CD4-positive, alpha-beta T cell treated with Interleukin-15 for 1 hour (primary cell): ENCODE measurements at regions not wholly inside any gene's neighbourhood (a gene's known extent, or its start where the extent isn't known, plus 50 kb on each side); places are given as distances from the start of the nearest gene placed in this dataset.

Experiments
- DNase-seq: peaks from one replicate; pipeline ENCODE4 v3.0.0-alpha.2; 2020

GRCh38 chr20:11001764-11002540 lies 328.2 kb upstream of the JAG1 start:
- no peak for DNase-seq

DNA sequence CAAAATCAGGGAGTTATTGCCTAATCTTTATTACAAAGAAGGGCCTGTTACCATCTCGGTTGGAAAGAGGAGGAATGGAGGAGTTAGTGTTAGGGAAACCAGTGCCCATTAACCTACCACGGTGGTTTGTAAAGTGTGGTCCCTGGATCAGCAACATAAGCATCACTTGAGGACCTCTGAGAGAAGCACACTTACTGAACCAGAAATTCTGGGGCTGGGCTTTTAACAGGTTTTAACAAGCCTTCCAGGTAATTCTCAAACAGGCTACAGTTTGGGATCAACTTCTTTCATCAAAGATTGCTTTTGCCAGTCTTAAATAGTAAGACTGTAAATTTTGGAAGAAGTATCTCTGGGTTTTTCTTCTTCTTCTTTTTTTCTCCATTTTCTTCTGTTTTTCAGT lies 329.5 kb upstream of the JAG1 start:
- no peak for DNase-seq

DNA sequence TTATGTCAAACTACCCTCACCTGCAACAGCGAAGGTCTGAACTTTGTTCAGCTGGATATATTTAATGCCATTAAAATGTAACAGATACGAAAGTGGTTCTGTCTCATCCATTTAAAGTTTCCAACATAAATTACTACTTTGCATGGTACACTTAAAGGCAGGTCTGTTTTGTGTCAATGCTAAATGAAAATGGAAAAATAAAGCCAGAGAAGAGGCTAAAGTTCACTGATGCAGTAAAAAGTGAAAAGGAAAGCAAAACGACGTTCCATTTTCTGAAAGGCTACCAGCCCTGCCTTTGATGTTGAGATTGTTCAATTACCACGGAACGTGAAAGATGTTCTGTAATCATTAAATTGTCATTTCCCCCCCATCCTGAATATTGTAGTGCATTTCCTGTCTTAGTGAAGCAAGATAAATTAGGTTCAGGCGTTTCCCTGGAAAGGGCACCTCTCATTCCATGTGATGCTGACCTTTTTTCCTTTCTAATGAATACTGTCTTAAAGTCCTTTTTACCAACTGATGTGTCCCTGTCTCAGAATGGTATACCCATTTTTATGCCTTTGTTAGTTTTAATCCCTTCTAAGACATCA lies 334.7 kb upstream of the JAG1 start:
- no peak for DNase-seq

- no peak for DNase-seq
Measured at GRCh38 chr20:11011653-11012052, 337.9 kb upstream of the JAG1 start.

DNA sequence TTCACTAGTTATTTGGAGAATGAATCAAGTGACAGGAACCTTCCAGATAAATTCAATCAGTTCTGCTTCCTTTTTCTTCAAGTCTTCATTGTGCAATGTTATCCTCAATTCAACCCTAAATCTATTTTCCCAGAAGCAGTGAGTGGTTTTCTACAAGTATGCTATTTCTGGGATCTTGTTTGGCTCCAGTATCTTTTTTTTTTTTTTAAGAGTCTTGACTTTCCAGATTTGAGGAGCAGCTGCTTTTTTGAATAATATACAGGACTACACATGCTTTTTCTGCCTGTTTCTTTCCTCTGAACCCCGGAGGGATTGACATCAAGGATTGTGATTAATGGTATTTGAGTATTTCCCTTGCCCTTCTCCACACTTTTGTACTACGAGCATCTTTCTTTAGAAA lies 339.2 kb upstream of the JAG1 start:
- no peak for DNase-seq

- no peak for DNase-seq
Measured at GRCh38 chr20:11013801-11014200, 340.0 kb upstream of the JAG1 start.

- DNase-seq: no peak
Measured at GRCh38 chr20:11015440-11015839, 341.6 kb upstream of the JAG1 start.

GRCh38 chr20:11017446-11017845 lies 343.6 kb upstream of the JAG1 start:
- no peak for DNase-seq

- no peak for DNase-seq
Measured at GRCh38 chr20:11018668-11019170, 344.9 kb upstream of the JAG1 start.

DNA sequence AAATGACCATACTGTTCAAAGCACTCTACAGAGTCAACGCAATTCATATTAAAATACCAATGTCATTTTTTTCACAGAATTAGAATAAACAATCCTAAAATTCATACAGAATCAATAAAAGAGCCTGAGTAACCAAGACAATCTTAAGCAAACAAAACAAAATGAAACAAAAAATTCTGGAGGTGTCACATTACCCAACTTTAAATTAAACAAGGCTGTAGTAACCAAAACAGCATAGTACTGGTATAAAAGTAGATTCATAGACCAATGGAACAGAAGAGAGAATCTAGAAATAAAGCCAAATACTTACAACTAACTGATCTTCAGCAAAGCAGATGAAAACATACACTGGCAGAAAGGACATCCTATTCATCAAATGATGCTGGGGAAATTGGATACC lies 346.9 kb upstream of the JAG1 start:
- no peak for DNase-seq

DNA sequence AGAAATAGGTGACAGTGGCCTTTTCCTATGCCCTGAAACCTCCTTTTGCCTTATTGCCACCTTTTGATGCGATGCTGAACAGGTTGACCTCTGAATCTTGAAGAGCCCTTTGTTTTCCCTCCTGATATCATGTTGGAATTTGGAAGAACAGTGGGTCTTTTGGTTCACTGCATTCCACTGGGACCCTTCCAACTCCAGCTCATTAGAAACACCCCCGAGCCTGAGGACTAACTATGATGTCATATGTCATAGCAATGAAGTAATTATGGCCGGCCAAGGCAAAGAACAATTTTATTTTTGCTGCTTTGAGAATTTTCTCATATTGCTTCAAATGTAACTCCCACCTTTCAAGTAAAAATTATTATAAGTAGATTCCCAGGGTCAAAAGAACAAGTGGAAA lies 353.4 kb upstream of the JAG1 start:
- DNase-seq: no peak

DNA sequence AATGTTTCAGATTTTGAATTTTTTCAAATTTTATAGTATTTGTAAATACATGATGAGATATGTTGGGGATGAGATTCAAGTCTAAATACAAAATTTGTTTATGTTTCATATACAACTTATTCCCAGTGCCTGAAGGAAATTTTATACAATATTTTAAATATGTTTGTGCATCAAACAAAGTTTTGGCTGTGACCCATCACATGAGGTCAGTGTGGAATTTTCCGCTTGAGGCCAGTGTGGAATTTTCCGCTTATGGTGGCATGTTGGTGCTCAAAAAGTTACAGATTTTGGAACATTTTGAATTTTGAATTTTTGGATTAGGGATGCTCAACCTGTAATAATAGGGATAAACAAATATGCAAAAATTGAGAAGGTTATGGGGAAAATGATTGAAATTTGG lies 356.6 kb upstream of the JAG1 start:
- no peak for DNase-seq

DNA sequence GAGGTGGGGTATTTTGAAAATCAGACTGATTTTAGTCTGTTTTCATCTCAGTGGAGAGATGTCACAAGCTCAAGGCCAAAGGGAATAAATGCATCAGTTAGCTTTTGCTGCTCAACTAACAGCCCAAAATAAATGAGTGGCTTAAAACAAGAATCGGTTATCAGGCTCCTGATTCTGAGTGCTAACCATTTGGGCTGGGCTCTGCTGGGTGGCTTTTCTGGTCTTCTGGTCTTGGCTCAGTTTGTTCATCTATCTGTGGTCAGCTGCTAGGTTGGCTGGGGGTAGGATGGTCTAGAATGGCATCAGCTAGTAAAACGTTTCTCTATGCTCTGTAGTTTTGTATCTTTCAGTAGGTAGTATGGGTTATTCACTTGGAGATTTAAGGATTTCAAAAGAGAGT lies 357.5 kb upstream of the JAG1 start:
- no peak for DNase-seq

DNA sequence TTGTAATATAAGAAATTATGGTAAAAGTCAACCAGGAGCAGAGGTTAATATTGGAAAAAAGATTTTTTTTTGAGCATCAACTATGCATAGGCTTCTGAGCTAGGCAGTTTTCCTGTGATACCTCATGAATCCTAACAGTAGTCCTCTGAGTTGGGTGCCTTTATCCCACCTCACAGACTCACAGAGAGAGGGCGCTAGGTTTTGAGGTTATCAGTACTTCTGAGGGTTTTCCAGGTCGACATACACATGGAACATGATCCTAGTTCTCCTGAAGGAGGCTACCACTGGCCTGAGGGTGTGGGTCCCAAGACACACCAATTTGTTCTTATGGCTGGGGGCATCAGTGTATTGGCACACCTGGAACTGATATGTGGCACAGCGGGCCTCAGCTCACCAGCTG lies 358.8 kb upstream of the JAG1 start:
- no peak for DNase-seq

- DNase-seq: no peak
Measured at GRCh38 chr20:11034025-11034424, 360.2 kb upstream of the JAG1 start.

DNA sequence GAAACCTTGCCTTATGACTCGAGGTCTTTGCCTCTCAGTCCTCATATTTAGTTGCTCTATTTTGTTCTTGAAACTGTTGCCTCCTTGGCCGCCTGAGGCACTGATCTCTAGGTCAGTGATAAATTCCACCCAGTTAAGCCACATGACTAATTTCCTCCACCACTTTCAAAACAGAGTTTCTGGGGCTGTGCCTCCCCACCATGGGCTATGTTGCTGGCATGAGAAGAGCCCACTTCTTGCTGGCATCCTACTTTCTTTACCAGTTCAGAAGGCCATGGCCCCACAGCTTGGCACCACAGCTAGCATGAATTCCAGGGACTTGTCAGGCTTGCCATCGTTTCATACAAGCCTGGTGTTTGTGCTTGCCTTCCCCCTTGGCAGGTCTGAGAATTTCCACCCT lies 361.4 kb upstream of the JAG1 start:
- no peak for DNase-seq

- DNase-seq: no peak
Measured at GRCh38 chr20:11041396-11041795, 367.6 kb upstream of the JAG1 start.

GRCh38 chr20:11043001-11043400 lies 369.2 kb upstream of the JAG1 start:
- DNase-seq: no peak

DNA sequence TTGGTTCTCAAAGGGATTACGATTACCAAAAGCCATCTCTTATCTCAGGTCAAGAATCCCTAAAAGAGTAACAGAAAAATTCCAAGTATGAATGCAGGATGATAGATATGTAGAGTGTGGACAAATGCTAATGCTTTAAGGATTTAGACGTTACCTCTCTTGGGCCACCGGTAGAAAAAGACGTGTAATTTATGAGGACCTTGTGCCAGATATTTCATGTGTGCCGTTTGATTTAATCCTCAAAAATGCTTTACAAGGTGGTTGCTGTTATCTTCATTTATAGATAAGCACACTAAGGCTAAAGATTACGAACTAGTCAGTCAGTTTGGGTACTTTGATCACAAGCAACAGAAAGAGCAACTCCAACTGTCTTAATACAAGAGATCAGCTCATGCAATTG lies 370.8 kb upstream of the JAG1 start:
- DNase-seq: no peak

DNA sequence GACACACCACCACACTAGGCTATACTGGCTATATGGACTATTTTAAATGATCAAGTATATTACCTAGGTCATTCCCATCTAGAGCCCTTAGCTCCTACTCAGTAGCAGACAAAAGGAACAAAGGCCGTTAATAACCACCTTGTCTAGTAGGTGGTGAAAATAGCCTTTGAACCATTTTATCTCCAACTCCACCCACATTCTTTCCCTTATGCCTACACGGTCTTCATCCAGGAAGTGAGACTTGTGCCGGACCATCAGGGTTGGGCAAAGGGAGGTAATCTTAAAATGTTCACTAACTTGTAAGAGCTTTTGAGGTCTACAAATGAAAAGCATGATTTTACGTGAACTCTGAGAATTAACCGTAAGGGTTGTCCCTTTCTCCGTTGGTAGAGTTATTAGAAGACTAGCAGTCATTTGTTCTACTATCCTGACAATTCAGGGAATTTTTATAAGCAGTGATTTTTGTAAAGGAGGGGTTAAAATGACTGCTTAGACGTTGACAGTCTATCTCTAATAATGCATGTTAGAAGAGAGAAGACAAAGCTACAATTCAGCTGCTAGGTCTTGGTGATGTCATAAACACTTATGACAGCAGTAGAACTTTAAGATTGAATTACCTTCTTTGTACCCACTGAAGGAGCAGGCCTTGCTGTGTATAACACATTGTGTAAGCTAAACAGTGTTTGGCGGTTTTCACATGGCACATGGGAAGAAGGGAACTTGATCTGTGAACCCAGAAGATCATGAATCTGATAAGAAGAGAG lies 371.8 kb upstream of the JAG1 start:
- no peak for DNase-seq

DNA sequence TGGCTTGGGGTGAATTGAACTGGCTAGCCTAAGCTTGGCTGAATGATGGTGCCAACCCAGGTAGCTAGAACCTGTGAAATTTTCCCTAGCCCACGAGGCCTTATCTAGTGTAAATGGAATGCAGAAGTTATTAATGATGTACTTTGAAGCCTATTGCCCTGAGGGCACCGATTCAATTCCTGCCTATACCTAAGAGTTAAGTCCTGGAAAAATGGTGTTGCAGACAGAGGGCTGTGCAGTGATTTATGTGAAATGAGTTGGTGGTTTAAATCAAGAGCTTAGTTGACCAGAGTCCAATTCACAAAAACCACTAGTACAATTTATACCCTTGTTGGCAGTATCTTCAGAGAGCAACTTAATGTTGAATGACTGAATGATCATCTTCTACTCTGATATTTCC lies 373.8 kb upstream of the JAG1 start:
- DNase-seq: no peak

DNA sequence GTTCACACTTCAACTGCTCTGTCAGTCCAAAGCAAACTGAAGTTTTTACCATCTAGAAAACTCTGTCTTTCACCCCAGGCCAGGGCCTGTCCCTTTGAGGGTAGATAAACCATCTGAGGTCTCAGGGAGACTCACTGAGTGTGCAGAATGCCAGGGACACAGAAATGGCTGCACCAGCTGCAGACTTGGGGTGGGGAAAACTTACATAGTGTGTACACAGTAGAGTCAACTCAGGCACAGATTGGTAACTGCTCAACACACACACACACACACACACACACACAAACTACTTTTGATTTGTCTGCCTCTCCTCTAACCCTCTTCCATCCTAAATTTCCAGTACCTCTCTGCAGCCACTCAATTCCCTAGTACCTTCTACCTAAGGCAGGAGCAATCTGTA lies 374.9 kb upstream of the JAG1 start:
- DNase-seq: no peak

- no peak for DNase-seq
Measured at GRCh38 chr20:11050350-11050749, 376.6 kb upstream of the JAG1 start.

GRCh38 chr20:11051136-11051535 lies 377.3 kb upstream of the JAG1 start:
- no peak for DNase-seq
